SK-N-SH treated with all-trans-retinoic acid at 6 μM for 48 hours (cell line): ENCODE measurements at regions not wholly inside any gene's neighbourhood (a gene's known extent, or its start where the extent isn't known, plus 50 kb on each side); places are given as distances from the start of the nearest gene placed in this dataset.

Experiments
- ARNTL ChIP-seq: fragments of 450-650 bp; formaldehyde crosslinking; IDR thresholded peaks from 2 replicates; pipeline ENCODE4 v1.5.0; 2020; ENCODE audit warnings: low read depth, mild to moderate bottlenecking, moderate library complexity, borderline replicate concordance
- BACH2 ChIP-seq: fragments of 250-450 bp; sonication (Bioruptor Pico); IDR thresholded peaks from 2 replicates; pipeline ENCODE4 v1.9.0; 2021; ENCODE audit warnings: mild to moderate bottlenecking, borderline replicate concordance
- CREB5 ChIP-seq: fragments of 250-450 bp; sonication (Bioruptor Pico); IDR thresholded peaks from 2 replicates; pipeline ENCODE4 v1.5.1; 2020; ENCODE audit warnings: low read depth, mild to moderate bottlenecking, moderate library complexity
- CSRNP3 ChIP-seq: fragments of 250-450 bp; sonication (Bioruptor Pico); IDR thresholded peaks from 2 replicates; pipeline ENCODE4 v1.5.1; 2021; ENCODE audit warnings: mild to moderate bottlenecking, moderate library complexity
- ISL1 ChIP-seq: fragments of 250-450 bp; sonication (Bioruptor Pico); IDR thresholded peaks from 2 replicates; pipeline ENCODE4 v2.1.2; 2022; ENCODE audit warnings: mild to moderate bottlenecking, moderate library complexity
- OSR1 ChIP-seq: fragments of 250-450 bp; sonication (Bioruptor Pico); IDR thresholded peaks from 2 replicates; pipeline ENCODE4 v1.8.0; 2022; ENCODE audit warnings: moderate library complexity, mild to moderate bottlenecking, inconsistent platforms
- PATZ1 ChIP-seq: fragments of 250-450 bp; sonication (Bioruptor Pico); IDR thresholded peaks from 2 replicates; pipeline ENCODE4 v1.8.0; 2020; ENCODE audit warnings: mild to moderate bottlenecking, moderate library complexity, borderline replicate concordance
- RARB ChIP-seq: fragments of 250-450 bp; sonication (Bioruptor Pico); IDR thresholded peaks from 2 replicates; pipeline ENCODE4 v1.8.0; 2021; ENCODE audit warnings: mild to moderate bottlenecking, moderate library complexity
- TSHZ2 ChIP-seq: fragments of 250-450 bp; sonication (Bioruptor Pico); IDR thresholded peaks from 2 replicates; pipeline ENCODE4 v1.5.0; 2020; ENCODE audit warnings: mild to moderate bottlenecking, moderate library complexity
- ZFP3 ChIP-seq: fragments of 250-450 bp; sonication (Bioruptor Pico); IDR thresholded peaks from 2 replicates; pipeline ENCODE4 v1.5.0; 2020; ENCODE audit warnings: mild to moderate bottlenecking, moderate library complexity
- ZNF565 ChIP-seq: fragments of 450-650 bp; formaldehyde crosslinking; conservative IDR thresholded peaks from 2 replicates; pipeline ENCODE4 v1.5.0; 2020; ENCODE audit warnings: low read depth, mild to moderate bottlenecking, moderate library complexity

- TF ChIP-seq OSR1 (CRISPR knock-in tag) (no peak), ISL1 (CRISPR knock-in tag) (no peak), ZFP3 (CRISPR knock-in tag) (no peak), PATZ1 (CRISPR knock-in tag) (no peak), ZNF565 (CRISPR knock-in tag) (no peak), ARNTL (CRISPR knock-in tag) (no peak), CSRNP3 (CRISPR knock-in tag) (no peak), TSHZ2 (CRISPR knock-in tag) (no peak), BACH2 (CRISPR knock-in tag) (no peak), CREB5 (CRISPR knock-in tag) (no peak), RARB (no peak)
Observed at GRCh38 chr10:21208666-21209316, 311.7 kb upstream of the NEBL start.
